Small intestine (tissue), 7 donors: ENCODE measurements at regions not wholly inside any gene's neighbourhood (a gene's known extent, or its start where the extent isn't known, plus 50 kb on each side); places are given as distances from the start of the nearest gene placed in this dataset.
"Not testable (repeated sequence)": the region's sequence is repeated elsewhere in the genome, so short reads cannot be mapped to it uniquely, and the experiment has no call there.

ENCODE experiments used
- DNase-seq, 2 donors: peaks; one replicate each; pipeline versions ENCODE4 v3.0.0 to v3.0.0-alpha.2; 2013
- FAIRE-seq: peaks from 2 replicates; lab custom pipeline; 2012; peaks lifted over from hg19 to GRCh38; lab: Jason Lieb, UNC
- H3K27ac ChIP-seq, 3 donors: one replicate each; pipeline ENCODE4 v1.5.1; 2013; ENCODE audit warnings: low read length in 2 of 3, mild to moderate bottlenecking in 2 of 3, control low read depth in 1 of 3, inconsistent platforms in 1 of 3, low read depth in 1 of 3, moderate library complexity in 1 of 3
- H3K27me3 ChIP-seq, 3 donors: one replicate each; pipeline ENCODE4 v1.6.1; 2013; ENCODE audit warnings: low read length in 3 of 3, inconsistent platforms in 1 of 3; ENCODE audit not compliant: control insufficient read depth in 3 of 3, insufficient read depth in 3 of 3
- H3K36me3 ChIP-seq, 3 donors: one replicate each; pipeline ENCODE4 v1.6.1; 2013; ENCODE audit warnings: low read length in 3 of 3, inconsistent platforms in 1 of 3, low read depth in 1 of 3, mild to moderate bottlenecking in 1 of 3, moderate library complexity in 1 of 3; ENCODE audit not compliant: control insufficient read depth in 3 of 3, insufficient read depth in 2 of 3
- H3K4me1 ChIP-seq, 3 donors: one replicate each; pipeline ENCODE4 v1.6.1; 2013; ENCODE audit warnings: low read length in 2 of 3, inconsistent platforms in 1 of 3, low read depth in 1 of 3, mild to moderate bottlenecking in 1 of 3, moderate library complexity in 1 of 3; ENCODE audit not compliant: control insufficient read depth in 3 of 3, insufficient read depth in 2 of 3
- H3K4me3 ChIP-seq, 3 donors: one replicate each; pipeline ENCODE4 v1.5.1; 2013; ENCODE audit warnings: low read length in 3 of 3, control low read depth in 1 of 3, inconsistent platforms in 1 of 3, low read depth in 1 of 3, mild to moderate bottlenecking in 1 of 3, moderate library complexity in 1 of 3
- H3K9me3 ChIP-seq, 2 donors: one replicate each; pipeline ENCODE4 v1.6.1; 2013; ENCODE audit warnings: low read depth in 1 of 2, low read length in 1 of 2; ENCODE audit not compliant: control insufficient read depth in 2 of 2, insufficient read depth in 1 of 2
- WGBS, 3 donors: extraction: QIAGEN DNeasy Blood & Tissue Kit; methylation state at CpG; one replicate each; pipeline ENCODE4 v1.1.7; 2013; 5-methylcytosine and 5-hydroxymethylcytosine counted together
- donor health status: healthy with polysubstance abuse.
- donor health status: control.
- donor health status: control.
- donor health status: Bipolar disorder and iron deficiency.
- donor health status: healthy.

- peaks cover 0 to 20% (median 4%) of the 10 kb centered on the region in 3 donors for H3K4me1 ChIP-seq
- 75 to 85% (median 83%) methylated on average over 3 of the region's 3 CpGs for WGBS, 3 donors
- H3K27me3 ChIP-seq, H3K36me3 ChIP-seq, H3K9me3 ChIP-seq, FAIRE-seq, H3K27ac ChIP-seq, DNase-seq, H3K4me3 ChIP-seq: not testable (repeated sequence)
Measured at GRCh38 chr17:16856846-16857245, 115.1 kb downstream of the TNFRSF13B start.

DNA sequence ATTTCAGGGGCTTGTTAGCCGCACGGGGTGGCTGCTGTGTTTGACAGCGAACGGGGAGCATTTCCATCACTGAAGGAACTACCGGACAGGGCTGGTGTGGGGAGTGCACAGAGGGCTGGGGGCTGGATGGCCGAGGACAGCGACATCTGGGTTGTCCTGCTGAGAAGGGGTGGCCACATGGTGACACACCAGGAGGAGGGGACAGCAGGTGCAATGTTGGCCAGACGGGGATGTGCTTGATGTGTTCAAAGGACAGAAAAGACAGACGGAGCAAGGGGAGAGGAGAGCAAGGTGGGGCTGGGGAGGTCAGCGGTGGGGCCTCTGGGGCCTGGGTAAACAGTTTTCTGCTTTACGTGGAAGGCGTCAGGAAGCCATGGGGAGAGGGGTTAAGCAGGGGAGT, 115.7 kb downstream of the TNFRSF13B start:
- FAIRE-seq, H3K36me3 ChIP-seq, H3K9me3 ChIP-seq, H3K27me3 ChIP-seq, H3K4me3 ChIP-seq, H3K27ac ChIP-seq, DNase-seq: not testable (repeated sequence)
- peaks cover 0 to 20% (median 4%) of the 10 kb centered on the region in 3 donors for H3K4me1 ChIP-seq
- WGBS, 3 donors: 72 to 81% (median 79%) methylated on average over 11 to 12 of the region's 12 CpGs

- not testable (repeated sequence) for H3K27ac ChIP-seq, DNase-seq, H3K9me3 ChIP-seq, FAIRE-seq, H3K36me3 ChIP-seq, H3K27me3 ChIP-seq, H3K4me3 ChIP-seq, H3K4me1 ChIP-seq
- 79 to 93% (median 79%) methylated on average over 5 of the region's 5 CpGs for WGBS, 3 donors
Measured at GRCh38 chr17:16854636-16855035, 117.3 kb downstream of the TNFRSF13B start.

GRCh38 chr17:16853661-16854320, 118.1 kb downstream of the TNFRSF13B start:
- peaks cover 0 to 5% (median 0%) of the 10 kb centered on the region in 3 donors for H3K4me1 ChIP-seq
- no peak for DNase-seq
- H3K9me3 ChIP-seq: no peaks in the 10 kb centered on the region
- WGBS, 3 donors: 86 to 92% (median 91%) methylated on average over 30 of the region's 30 CpGs
- FAIRE-seq: no peak
- H3K27ac ChIP-seq: no peak overlapping the region
- no peaks in the 10 kb centered on the region for H3K36me3 ChIP-seq
- peaks cover 0 to 2% (median 0%) of the 10 kb centered on the region in 3 donors for H3K27me3 ChIP-seq
- no peak overlapping the region for H3K4me3 ChIP-seq

GRCh38 chr17:16849861-16850260, 122.1 kb downstream of the TNFRSF13B start:
- not testable (repeated sequence) for DNase-seq, H3K27me3 ChIP-seq, H3K4me3 ChIP-seq, H3K27ac ChIP-seq, H3K4me1 ChIP-seq, FAIRE-seq, H3K9me3 ChIP-seq, H3K36me3 ChIP-seq
- 60 to 70% (median 67%) methylated on average over 5 to 6 of the region's 7 CpGs for WGBS, 3 donors

DNA sequence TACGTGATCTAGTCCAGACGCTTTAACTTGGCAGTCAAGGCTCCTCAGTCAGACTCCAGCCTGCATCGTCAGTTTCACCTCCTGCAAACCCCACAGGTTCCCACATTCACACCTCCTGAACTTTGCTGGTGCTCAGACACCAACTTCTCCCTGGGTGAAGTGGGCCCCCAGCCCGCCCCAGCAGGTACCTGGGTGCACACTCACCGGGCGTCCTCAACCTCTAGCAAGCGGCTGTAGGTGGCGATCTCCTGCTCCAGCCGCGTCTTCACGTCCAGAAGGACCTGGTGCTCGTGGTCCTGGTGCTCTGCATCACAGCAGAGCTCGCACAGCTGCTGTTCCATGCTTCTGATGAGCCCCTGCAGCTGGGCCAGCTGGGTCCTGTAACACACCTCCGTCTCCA, 122.9 kb downstream of the TNFRSF13B start:
- H3K27ac ChIP-seq, DNase-seq, H3K27me3 ChIP-seq, H3K4me3 ChIP-seq, FAIRE-seq, H3K9me3 ChIP-seq, H3K36me3 ChIP-seq, H3K4me1 ChIP-seq: not testable (repeated sequence)
- 76 to 94% methylated on average over 5 to 9 of the region's 14 CpGs; no CpG with 5 or more reads in 1 of the 3 donors for WGBS, 3 donors

DNA sequence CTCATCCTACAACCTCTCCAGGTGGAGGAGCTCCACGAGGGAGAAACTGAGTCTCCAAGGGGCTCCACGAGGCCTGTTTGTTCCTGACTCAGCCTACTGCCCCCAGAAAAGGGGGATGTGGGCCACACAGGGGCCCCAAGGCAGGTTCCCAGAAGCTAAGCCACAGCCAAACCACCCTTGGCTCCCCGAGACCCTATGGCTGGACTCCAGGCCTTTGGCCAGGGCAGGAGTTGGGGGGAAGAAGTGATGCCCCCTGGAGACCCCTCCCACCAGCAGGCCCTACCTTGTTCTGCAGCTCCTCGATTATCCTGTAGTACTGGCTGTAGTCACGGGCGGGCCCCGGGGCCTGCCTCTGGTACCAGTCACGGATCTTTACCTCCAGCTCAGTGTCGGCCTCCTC, 126.8 kb downstream of the TNFRSF13B start:
- FAIRE-seq: not testable (repeated sequence)
- WGBS, 3 donors: 67 to 88% (median 80%) methylated on average over 1 to 3 of the region's 9 CpGs

DNA sequence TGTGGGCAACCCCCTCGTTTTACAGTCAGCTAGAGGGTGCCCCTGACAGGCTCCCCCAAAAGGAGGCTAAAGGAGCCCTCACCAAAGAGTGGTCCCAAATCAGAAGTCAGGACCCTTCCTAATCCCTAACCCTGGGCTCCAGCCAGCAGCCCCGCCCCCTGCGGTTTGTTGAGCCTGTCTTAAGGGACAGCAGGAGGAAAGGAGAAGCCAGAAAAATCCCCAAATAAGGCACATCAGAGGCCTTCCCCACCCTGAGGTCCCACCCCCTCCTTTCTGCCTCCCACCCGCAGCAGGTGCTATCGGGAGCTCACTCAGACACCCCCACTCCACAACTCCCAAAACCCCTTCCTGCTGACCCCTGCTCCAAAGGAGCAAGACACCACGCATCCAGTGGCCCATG, 127.2 kb downstream of the TNFRSF13B start:
- H3K4me1 ChIP-seq, H3K9me3 ChIP-seq, H3K36me3 ChIP-seq, H3K27ac ChIP-seq, H3K4me3 ChIP-seq, H3K27me3 ChIP-seq, FAIRE-seq, DNase-seq: not testable (repeated sequence)
- 74% methylated on average over 6 of the region's 6 CpGs; no CpG with 5 or more reads in 2 of the 3 donors for WGBS, 3 donors

More for the DNA sequence above, 126.8 kb downstream of the TNFRSF13B start:
- not testable (repeated sequence) for H3K9me3 ChIP-seq, H3K4me3 ChIP-seq, H3K27me3 ChIP-seq, H3K27ac ChIP-seq, H3K36me3 ChIP-seq, H3K4me1 ChIP-seq, DNase-seq

- not testable (repeated sequence) for H3K4me1 ChIP-seq, FAIRE-seq, H3K27ac ChIP-seq, H3K36me3 ChIP-seq, DNase-seq, H3K4me3 ChIP-seq, H3K9me3 ChIP-seq, H3K27me3 ChIP-seq
- WGBS, 3 donors: 78 to 88% methylated on average over 5 to 7 of the region's 7 CpGs; no CpG with 5 or more reads in 1 of the 3 donors
Measured at GRCh38 chr17:16843511-16843910, 128.4 kb downstream of the TNFRSF13B start.
